ENCODE measurements at regions not wholly inside any gene's neighbourhood (a gene's known extent, or its start where the extent isn't known, plus 50 kb on each side); places are given as distances from the start of the nearest gene placed in this dataset.

- Histone ChIP-seq H3K27me3 (ENCODE audit: control insufficient read depth in 2 of 2, insufficient read depth in 2 of 2, low read length in 2 of 2) (no peaks in the 10 kb centered on the region), H3K4me1 (ENCODE audit: control insufficient read depth in 1 of 2, insufficient read depth in 2 of 2, low read length in 2 of 2) (no peaks in the 10 kb centered on the region), H3K4me3 (replicated peaks in 1 of 3; ENCODE audit: low read depth in 2 of 3, low read length in 3 of 3) (no peak overlapping the region), H3K4me2 (replicated peaks; ENCODE audit: extremely low read depth, low read length, poor library complexity, severe bottlenecking) (no peak overlapping the region), H2AFZ (ENCODE audit: insufficient read depth, low read depth, low read length, poor library complexity, severe bottlenecking) (no peak overlapping the region), H3K27ac (ENCODE audit: low read depth in 1 of 2, low read length in 2 of 2) (no peak overlapping the region), H3K79me2 (ENCODE audit: insufficient read depth, low read length) (no peaks in the 10 kb centered on the region), H4K20me1 (ENCODE audit: insufficient read depth, low read length) (no peaks in the 10 kb centered on the region), H3K9me3 (replicated peaks in 1 of 2; ENCODE audit: control insufficient read depth in 1 of 2, insufficient read depth in 1 of 2, low read length in 2 of 2) (no peaks in the 10 kb centered on the region), H3K36me3 (replicated peaks in 1 of 2; ENCODE audit: control insufficient read depth in 1 of 2, insufficient read depth in 2 of 2, low read length in 2 of 2) (no peaks in the 10 kb centered on the region), H3K9ac (ENCODE audit: insufficient read depth, low read length, poor library complexity, severe bottlenecking) (no peak overlapping the region)
- no peak overlapping the region for H3K27ac Mint-ChIP-seq
- H3K27me3 Mint-ChIP-seq (ENCODE audit: low read depth in 3 of 3), result no peaks in the 10 kb centered on the region
- DNase-seq, result no peak
- TF ChIP-seq CTCF (IDR thresholded peaks at IDR 0.05), result no peak
- H3K9me3 Mint-ChIP-seq, result peaks cover 0 to 2% (median 0%) of the 10 kb centered on the region in 7 donors
- H3K4me3 Mint-ChIP-seq, result no peak overlapping the region
- 83% methylated on average over 1 of the region's 2 CpGs for WGBS (ENCODE audit: insufficient coverage)
- H3K4me1 Mint-ChIP-seq, result no peaks in the 10 kb centered on the region
- no peaks in the 10 kb centered on the region for H3K36me3 Mint-ChIP-seq
- intact Hi-C loops (cut with micrococcal nuclease), result no loop called here
These were observed 535.8 kb downstream of the PRKD1 start for GRCh38 chr14:29391801-29392200.

DNA sequence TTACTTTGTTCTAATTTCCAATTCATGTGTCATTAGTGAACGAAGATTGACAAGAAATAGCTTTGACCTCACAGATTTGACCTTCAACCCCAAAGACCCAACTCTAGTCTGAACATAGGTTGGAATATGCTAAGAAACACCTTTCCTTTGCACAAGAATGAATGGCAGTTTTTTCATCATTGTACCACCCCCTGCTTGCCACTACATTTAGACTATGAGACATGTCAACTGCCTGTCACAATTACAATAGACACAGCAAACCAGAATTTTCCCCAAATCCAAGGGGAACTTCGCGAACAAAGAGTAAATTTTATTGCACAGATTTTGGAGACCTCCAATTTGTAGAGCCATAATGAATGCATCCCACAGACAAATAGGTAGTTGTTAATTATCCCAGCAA is 535.4 kb downstream of the PRKD1 start:
- Histone ChIP-seq H3K9me3 (replicated peaks in 1 of 2; ENCODE audit: control insufficient read depth in 1 of 2, insufficient read depth in 1 of 2, low read length in 2 of 2) (no peaks in the 10 kb centered on the region), H3K36me3 (replicated peaks in 1 of 2; ENCODE audit: control insufficient read depth in 1 of 2, insufficient read depth in 2 of 2, low read length in 2 of 2) (no peaks in the 10 kb centered on the region), H3K4me1 (ENCODE audit: control insufficient read depth in 1 of 2, insufficient read depth in 2 of 2, low read length in 2 of 2) (no peaks in the 10 kb centered on the region), H3K4me2 (replicated peaks; ENCODE audit: extremely low read depth, low read length, poor library complexity, severe bottlenecking) (no peak overlapping the region), H3K27ac (ENCODE audit: low read depth in 1 of 2, low read length in 2 of 2) (no peak overlapping the region), H3K79me2 (ENCODE audit: insufficient read depth, low read length) (no peaks in the 10 kb centered on the region), H3K4me3 (replicated peaks in 1 of 3; ENCODE audit: low read depth in 2 of 3, low read length in 3 of 3) (no peak overlapping the region), H4K20me1 (ENCODE audit: insufficient read depth, low read length) (no peaks in the 10 kb centered on the region), H3K27me3 (ENCODE audit: control insufficient read depth in 2 of 2, insufficient read depth in 2 of 2, low read length in 2 of 2) (no peaks in the 10 kb centered on the region), H2AFZ (ENCODE audit: insufficient read depth, low read depth, low read length, poor library complexity, severe bottlenecking) (no peak overlapping the region), H3K9ac (ENCODE audit: insufficient read depth, low read length, poor library complexity, severe bottlenecking) (no peak overlapping the region)
- no peak for DNase-seq
- no peak for TF ChIP-seq CTCF (IDR thresholded peaks at IDR 0.05)
- Mint-ChIP-seq H3K27me3 (ENCODE audit: low read depth in 3 of 3) (no peaks in the 10 kb centered on the region), H3K4me1 (no peaks in the 10 kb centered on the region), H3K27ac (no peak overlapping the region), H3K9me3 (peaks cover 0 to 2% (median 0%) of the 10 kb centered on the region in 7 donors), H3K36me3 (no peaks in the 10 kb centered on the region), H3K4me3 (no peak overlapping the region)
- no CpG with 5 or more reads among the region's 3 CpGs for WGBS (ENCODE audit: insufficient coverage)
- intact Hi-C loops (cut with micrococcal nuclease), result no loop called here
